ENCODE measurements at regions not wholly inside any gene's neighbourhood (a gene's known extent, or its start where the extent isn't known, plus 50 kb on each side); places are given as distances from the start of the nearest gene placed in this dataset.

GRCh38 chr12:63326260-63326659 lies 175.3 kb upstream of the AVPR1A start:
- Mint-ChIP-seq H3K4me1 (peaks cover 0 to 5% of the 10 kb centered on the region in 2 experiments; a peak in 2 of 4 replicates), H3K27me3 (ENCODE audit: low read depth) (no peaks in the 10 kb centered on the region), H3K9me3 (no peaks in the 10 kb centered on the region; a peak in 1 of 5 replicates), H3K4me3 (no peak overlapping the region), H3K36me3 (ENCODE audit: insufficient read depth in 1 of 3, low read depth in 3 of 3) (no peaks in the 10 kb centered on the region), H3K27ac (no peak overlapping the region)
- H3K4me1 ChIP-seq (ENCODE audit: insufficient read depth, low read length), result no peaks in the 10 kb centered on the region
- no peak overlapping the region for H4K5ac ChIP-seq (ENCODE audit: insufficient read length, low read depth, low read length)
- no peak overlapping the region for H2BK120ac ChIP-seq (ENCODE audit: low read depth, low read length, poor library complexity, severe bottlenecking)
- H2AFZ ChIP-seq (ENCODE audit: low read length), result no peak overlapping the region
- H3K27me3 ChIP-seq (ENCODE audit: insufficient read depth, low read length), result no peaks in the 10 kb centered on the region
- no peak for TF ChIP-seq CTCF (conservative IDR thresholded peaks at IDR 0.05)
- H3K14ac ChIP-seq (ENCODE audit: insufficient read depth, low read length), result no peak overlapping the region
- H2AK5ac ChIP-seq (ENCODE audit: insufficient read length, low read length), result no peak overlapping the region
- no peaks in the 10 kb centered on the region for H3K9me3 ChIP-seq (ENCODE audit: control insufficient read depth, low read depth, low read length)
- H3K23ac ChIP-seq (ENCODE audit: insufficient read length, low read depth, low read length), result no peak overlapping the region
- H2BK20ac ChIP-seq (ENCODE audit: low read depth, low read length, poor library complexity, severe bottlenecking), result no peak overlapping the region
- H3K79me1 ChIP-seq (ENCODE audit: insufficient read depth, low read depth, low read length, poor library complexity, severe bottlenecking), result no peaks in the 10 kb centered on the region
- no peak overlapping the region for H2BK5ac ChIP-seq (ENCODE audit: insufficient read length, low read length)
- H3K27ac ChIP-seq (ENCODE audit: insufficient read length, low read depth, low read length), result no peak overlapping the region
- H3K23me2 ChIP-seq (ENCODE audit: insufficient read length, low read depth, low read length, poor library complexity, severe bottlenecking), result no peaks in the 10 kb centered on the region
- H3K56ac ChIP-seq (ENCODE audit: insufficient read length, low read depth, low read length), result no peak overlapping the region
- no peak overlapping the region for H4K8ac ChIP-seq (replicated peaks; ENCODE audit: insufficient read length, low read depth, low read length)
- H3K9ac ChIP-seq (ENCODE audit: extremely low read depth, insufficient read length, low read length), result no peak overlapping the region
- H2BK12ac ChIP-seq (ENCODE audit: insufficient read length, low read depth, low read length), result no peak overlapping the region
- no peak overlapping the region for H3T11ph ChIP-seq (ENCODE audit: low read length)
- H2BK15ac ChIP-seq (ENCODE audit: low read depth, low read length), result no peak overlapping the region
- DNase-seq, result no peak
- no peak overlapping the region for H4K91ac ChIP-seq (ENCODE audit: insufficient read length, low read depth, low read length)
- no peak overlapping the region for H3K4me2 ChIP-seq (ENCODE audit: insufficient read depth, insufficient read length, low read length)
- H3K18ac ChIP-seq (ENCODE audit: insufficient read length, low read depth, low read length), result no peak overlapping the region
- no peaks in the 10 kb centered on the region for H4K20me1 ChIP-seq (ENCODE audit: control insufficient read depth, insufficient read depth, insufficient read length)
- no peak overlapping the region for H3K4ac ChIP-seq (ENCODE audit: low read depth, low read length)
- no peaks in the 10 kb centered on the region for H3K79me2 ChIP-seq (ENCODE audit: insufficient read depth, low read length)
